Right lobe of liver (tissue), 4 donors: ENCODE measurements at regions not wholly inside any gene's neighbourhood (a gene's known extent, or its start where the extent isn't known, plus 50 kb on each side); places are given as distances from the start of the nearest gene placed in this dataset.

Experiments
- POLR2A ChIP-seq: fragments of 450-650 bp; IDR thresholded peaks from one replicate; pipeline ENCODE4 v1.6.1; 2017; ENCODE audit warnings: antibody characterized with exemption, mild to moderate bottlenecking
- TF ChIP-seq, protein P1 (sequence below), 4 donors: fragments of 200-600 bp in 3 of 4; fragments of 450-650 bp in 1 of 4; IDR thresholded peaks; one replicate each; pipeline versions ENCODE4 v1.5.1 to v1.8.0; 2016 to 2022; ENCODE audit warnings: antibody characterized with exemption in 4 of 4, mild to moderate bottlenecking in 2 of 4
- donor health status: DM: no; HTN: no; CAD: no.
- donor health status: DM: no; HTN: no; CAD: no.
- donor health status: DM: no; HTN: yes; CAD: no.

DNA sequence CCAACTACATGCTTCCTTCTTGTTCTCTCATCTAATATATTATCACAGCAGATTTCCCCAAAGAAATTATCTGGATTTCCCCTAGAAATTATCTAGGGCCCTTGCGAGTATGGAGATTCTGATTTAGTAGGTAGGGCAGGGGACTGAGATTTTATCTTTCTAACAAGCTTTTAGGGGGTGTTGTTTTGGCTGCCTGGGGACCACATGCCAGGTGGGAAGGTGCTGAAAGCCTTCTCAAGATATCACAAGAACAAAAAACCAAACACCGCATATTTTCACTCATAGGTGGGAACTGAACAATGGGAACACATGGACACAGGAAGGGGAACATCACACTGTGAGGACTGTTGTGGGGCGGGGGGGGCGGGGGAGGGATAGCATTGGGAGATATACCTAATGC is 146.5 kb upstream of the CDH10 start:
- TF ChIP-seq, protein P1, sequence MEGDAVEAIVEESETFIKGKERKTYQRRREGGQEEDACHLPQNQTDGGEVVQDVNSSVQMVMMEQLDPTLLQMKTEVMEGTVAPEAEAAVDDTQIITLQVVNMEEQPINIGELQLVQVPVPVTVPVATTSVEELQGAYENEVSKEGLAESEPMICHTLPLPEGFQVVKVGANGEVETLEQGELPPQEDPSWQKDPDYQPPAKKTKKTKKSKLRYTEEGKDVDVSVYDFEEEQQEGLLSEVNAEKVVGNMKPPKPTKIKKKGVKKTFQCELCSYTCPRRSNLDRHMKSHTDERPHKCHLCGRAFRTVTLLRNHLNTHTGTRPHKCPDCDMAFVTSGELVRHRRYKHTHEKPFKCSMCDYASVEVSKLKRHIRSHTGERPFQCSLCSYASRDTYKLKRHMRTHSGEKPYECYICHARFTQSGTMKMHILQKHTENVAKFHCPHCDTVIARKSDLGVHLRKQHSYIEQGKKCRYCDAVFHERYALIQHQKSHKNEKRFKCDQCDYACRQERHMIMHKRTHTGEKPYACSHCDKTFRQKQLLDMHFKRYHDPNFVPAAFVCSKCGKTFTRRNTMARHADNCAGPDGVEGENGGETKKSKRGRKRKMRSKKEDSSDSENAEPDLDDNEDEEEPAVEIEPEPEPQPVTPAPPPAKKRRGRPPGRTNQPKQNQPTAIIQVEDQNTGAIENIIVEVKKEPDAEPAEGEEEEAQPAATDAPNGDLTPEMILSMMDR (IDR thresholded peaks at IDR 0.05): no peak
- no peak for TF ChIP-seq POLR2A
